ENCODE measurements at regions not wholly inside any gene's neighbourhood (a gene's known extent, or its start where the extent isn't known, plus 50 kb on each side); places are given as distances from the start of the nearest gene placed in this dataset.

DNA sequence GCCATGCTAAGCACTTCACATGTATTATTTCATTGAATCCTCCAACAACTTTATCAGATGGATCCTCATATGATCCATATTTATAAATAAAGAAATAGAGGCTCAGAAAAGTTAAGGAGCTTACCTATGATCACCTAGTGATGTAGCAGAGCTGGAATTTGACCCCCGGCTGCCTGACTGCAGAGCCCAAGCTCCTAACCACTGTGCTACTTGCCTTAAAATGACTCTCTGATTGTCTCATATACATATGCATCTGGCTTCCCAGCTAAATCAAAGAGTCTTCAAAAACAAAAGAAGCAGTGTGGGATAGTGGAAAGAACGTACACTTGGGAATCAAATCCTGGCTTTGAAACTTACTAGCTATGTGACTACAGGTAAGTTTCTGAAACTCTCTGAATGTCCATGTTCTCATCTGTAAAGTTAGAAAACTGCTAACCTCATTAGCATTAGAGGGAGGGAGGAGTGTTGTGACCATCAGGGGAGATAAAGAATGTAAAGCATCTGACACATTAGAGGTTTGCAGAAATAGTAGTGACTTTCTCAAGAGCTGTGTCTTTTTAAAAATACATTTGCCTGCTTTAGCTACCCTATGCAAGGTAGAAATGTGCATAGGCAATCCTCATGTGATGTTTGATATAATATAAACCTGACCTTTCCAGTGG lies 67.2 kb upstream of the BARHL2 start:
- ChIA-PET CTCF (no interaction called here), POLR2A (no interaction called here)

- ChIA-PET POLR2A (no interaction called here), CTCF (no interaction called here)
Measured at GRCh38 chr1:90783181-90783580, 66.1 kb upstream of the BARHL2 start.

DNA sequence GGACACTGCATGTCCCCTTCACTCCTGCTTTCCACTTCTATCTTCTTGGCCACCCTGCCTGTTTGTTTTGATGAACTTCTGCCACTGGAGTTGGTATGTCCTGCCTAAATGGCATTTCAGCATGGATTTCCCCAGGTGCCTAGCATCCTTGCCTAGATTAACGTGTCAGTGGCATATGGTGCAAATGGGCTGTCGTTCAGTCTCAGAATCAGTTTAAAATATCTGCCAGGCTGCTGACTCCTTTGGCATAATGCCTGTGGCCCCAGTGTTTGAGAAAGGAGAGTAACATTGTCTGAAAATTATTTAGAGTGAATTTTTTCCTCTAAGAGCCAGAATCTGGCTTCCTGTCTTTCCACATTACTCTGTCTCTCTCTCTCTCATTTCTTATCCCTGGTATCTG lies 64.9 kb upstream of the BARHL2 start:
- ChIA-PET POLR2A (no interaction called here), CTCF (no interaction called here)

- CTCF ChIA-PET = no interaction called here
Measured at GRCh38 chr1:90781534-90781933, 64.4 kb upstream of the BARHL2 start.

DNA sequence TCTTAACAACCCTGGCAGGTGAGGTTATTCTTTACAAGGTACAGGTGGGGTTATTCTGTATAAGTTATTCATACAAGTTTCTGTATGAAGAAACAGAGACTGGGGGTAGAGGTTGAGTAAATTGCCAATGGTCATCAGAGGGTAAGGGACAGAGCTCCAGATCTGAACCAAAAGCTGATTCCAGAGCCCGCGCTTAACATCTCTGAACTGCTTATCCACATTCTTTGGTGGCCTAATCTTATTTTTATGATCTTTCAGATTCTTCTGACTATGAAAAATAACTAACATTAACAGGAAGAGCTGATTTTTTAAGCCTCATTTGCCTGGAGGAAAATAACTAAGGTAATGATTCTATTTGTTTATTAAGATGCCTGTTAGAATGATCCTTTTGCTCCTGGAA lies 63.9 kb upstream of the BARHL2 start:
- ChIA-PET POLR2A (no interaction called here), CTCF (no interaction called here)

More at GRCh38 chr1:90781534-90781933, 64.4 kb upstream of the BARHL2 start:
- POLR2A ChIA-PET = no interaction called here

- CTCF ChIA-PET = no interaction called here
- POLR2A ChIA-PET = no interaction called here
Measured at GRCh38 chr1:90779573-90779972, 62.5 kb upstream of the BARHL2 start.

DNA sequence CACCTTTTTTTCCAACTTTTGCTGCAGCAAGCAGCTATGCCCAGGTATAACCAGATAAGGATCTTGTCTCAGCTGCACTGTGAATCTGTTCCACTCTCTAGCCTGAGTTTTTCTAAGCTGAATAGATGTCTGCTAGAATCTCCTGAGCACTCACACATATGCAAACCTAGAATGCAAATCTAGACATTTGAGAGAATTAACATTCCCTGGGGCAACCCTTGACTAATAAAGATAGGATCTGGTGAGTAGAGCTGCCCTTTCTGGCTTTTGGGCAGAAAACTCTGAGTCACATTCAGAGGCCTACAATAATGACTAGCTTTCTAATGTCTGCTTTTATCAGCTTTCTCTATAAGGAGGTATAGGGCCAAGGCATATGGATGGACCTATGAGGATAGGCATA lies 61.4 kb upstream of the BARHL2 start:
- CTCF ChIA-PET = no interaction called here
- POLR2A ChIA-PET = no interaction called here

- ChIA-PET CTCF (no interaction called here), POLR2A (no interaction called here)
Measured at GRCh38 chr1:90773812-90774211, 56.7 kb upstream of the BARHL2 start.

GRCh38 chr1:90768826-90769225 lies 51.7 kb upstream of the BARHL2 start:
- CTCF ChIA-PET = no interaction called here

DNA sequence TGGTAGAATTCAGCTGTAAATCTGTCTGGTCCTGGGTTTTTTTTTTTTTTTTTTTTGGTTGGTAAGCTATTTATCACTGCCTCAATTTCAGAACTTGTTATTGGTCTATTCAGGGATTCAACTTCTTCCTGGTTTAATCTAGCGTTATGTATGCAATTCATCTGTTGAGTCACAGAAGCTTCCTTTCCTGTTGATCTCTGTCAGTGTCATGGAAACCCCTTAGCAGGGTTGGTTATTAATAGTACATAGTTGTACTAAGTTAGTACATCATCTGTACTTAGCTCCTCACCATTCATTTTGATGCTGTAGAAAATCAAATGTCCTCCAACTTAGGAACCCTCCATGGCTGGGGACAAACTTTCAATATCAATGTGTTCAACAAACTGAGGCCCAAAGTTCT lies 51.0 kb upstream of the BARHL2 start:
- ChIA-PET POLR2A (no interaction called here), CTCF (no interaction called here)

More at GRCh38 chr1:90768826-90769225, 51.7 kb upstream of the BARHL2 start:
- POLR2A ChIA-PET = no interaction called here
